Activated CD4-positive, alpha-beta memory T cell treated with anti-CD3 and anti-CD28 coated beads, Interleukin-2, amount 10 ng/mL, durations not matched to agents 7 days and 5 days (primary cell): ENCODE measurements at regions not wholly inside any gene's neighbourhood (a gene's known extent, or its start where the extent isn't known, plus 50 kb on each side); places are given as distances from the start of the nearest gene placed in this dataset.

ENCODE experiments used
- CTCF ChIA-PET: fragments of 350-600 bp; sonication (Branson Sonifier 250); formaldehyde crosslinking; loops from one replicate; lab custom pipeline; 2021; ENCODE audit warnings: antibody characterized with exemption, inconsistent platforms; lab: Charles Lee
- POLR2A ChIA-PET: fragments of 350-600 bp; sonication (Branson Sonifier 250); formaldehyde crosslinking; loops from one replicate; lab custom pipeline; 2021; ENCODE audit warnings: antibody characterized with exemption; lab: Charles Lee
- DNase-seq: peaks from one replicate; pipeline ENCODE4 v3.0.0-alpha.2; 2020
- H3K27ac Mint-ChIP-seq: one replicate; pipeline ENCODE4 v1.8.0; 2021; ENCODE audit warnings: mild to moderate bottlenecking, mixed read lengths
- H3K27me3 Mint-ChIP-seq: one replicate; pipeline ENCODE4 v1.8.0; 2021; ENCODE audit warnings: mixed read lengths
- H3K36me3 Mint-ChIP-seq: one replicate; pipeline ENCODE4 v1.8.0; 2021; ENCODE audit warnings: low read depth, mixed read lengths
- H3K4me1 Mint-ChIP-seq: one replicate; pipeline ENCODE4 v1.8.0; 2021; ENCODE audit warnings: mixed read lengths
- H3K4me3 Mint-ChIP-seq: one replicate; pipeline ENCODE4 v1.8.0; 2021; ENCODE audit warnings: mild to moderate bottlenecking, mixed read lengths
- H3K9me3 Mint-ChIP-seq: one replicate; pipeline ENCODE4 v1.8.0; 2021; ENCODE audit warnings: mixed read lengths

- Mint-ChIP-seq H3K27me3 (no peaks in the 10 kb centered on the region), H3K36me3 (no peaks in the 10 kb centered on the region), H3K4me1 (no peaks in the 10 kb centered on the region), H3K27ac (no peak overlapping the region), H3K9me3 (peaks cover 23% of the 10 kb centered on the region), H3K4me3 (no peak overlapping the region)
- CTCF ChIA-PET, result no interaction called here
- no peak for DNase-seq
- POLR2A ChIA-PET, result no interaction called here
These were observed 890.9 kb upstream of the CDH8 start for GRCh38 chr16:62927122-62927521.

GRCh38 chr16:62926121-62926801 lies 890.0 kb upstream of the CDH8 start:
- H3K4me1 Mint-ChIP-seq, result no peaks in the 10 kb centered on the region
- CTCF ChIA-PET, result no interaction called here

GRCh38 chr16:62921904-62922303 lies 885.7 kb upstream of the CDH8 start:
- DNase-seq, result no peak
- ChIA-PET CTCF (no interaction called here), POLR2A (no interaction called here)
- no peaks in the 10 kb centered on the region for H3K27me3 Mint-ChIP-seq
- no peaks in the 10 kb centered on the region for H3K36me3 Mint-ChIP-seq
- H3K4me3 Mint-ChIP-seq, result no peak overlapping the region
- H3K4me1 Mint-ChIP-seq, result no peaks in the 10 kb centered on the region
- peaks cover 13% of the 10 kb centered on the region for H3K9me3 Mint-ChIP-seq
- H3K27ac Mint-ChIP-seq, result no peak overlapping the region

More at GRCh38 chr16:62926121-62926801, 890.0 kb upstream of the CDH8 start:
- DNase-seq, result no peak
- POLR2A ChIA-PET, result no interaction called here
- Mint-ChIP-seq H3K27ac (no peak overlapping the region), H3K4me3 (no peak overlapping the region), H3K36me3 (no peaks in the 10 kb centered on the region), H3K9me3 (peaks cover 23% of the 10 kb centered on the region), H3K27me3 (no peaks in the 10 kb centered on the region)

GRCh38 chr16:62913924-62914323 lies 877.7 kb upstream of the CDH8 start:
- Mint-ChIP-seq H3K9me3 (peaks cover 4% of the 10 kb centered on the region), H3K27me3 (no peaks in the 10 kb centered on the region), H3K4me3 (no peak overlapping the region), H3K36me3 (no peaks in the 10 kb centered on the region), H3K4me1 (no peaks in the 10 kb centered on the region), H3K27ac (no peak overlapping the region)
- ChIA-PET POLR2A (no interaction called here), CTCF (no interaction called here)
- DNase-seq, result no peak

- peaks cover 4% of the 10 kb centered on the region for H3K9me3 Mint-ChIP-seq
- no peaks in the 10 kb centered on the region for H3K36me3 Mint-ChIP-seq
- no peak for DNase-seq
- H3K27me3 Mint-ChIP-seq, result no peaks in the 10 kb centered on the region
- no peak overlapping the region for H3K27ac Mint-ChIP-seq
- no peaks in the 10 kb centered on the region for H3K4me1 Mint-ChIP-seq
- no peak overlapping the region for H3K4me3 Mint-ChIP-seq
- CTCF ChIA-PET, result no interaction called here
- POLR2A ChIA-PET, result no interaction called here
These were observed 877.1 kb upstream of the CDH8 start for GRCh38 chr16:62913333-62913732.

- no peak overlapping the region for H3K27ac Mint-ChIP-seq
- H3K9me3 Mint-ChIP-seq, result peaks cover 11% of the 10 kb centered on the region
- no peaks in the 10 kb centered on the region for H3K36me3 Mint-ChIP-seq
- ChIA-PET CTCF (no interaction called here), POLR2A (no interaction called here)
- no peak overlapping the region for H3K4me3 Mint-ChIP-seq
- no peak for DNase-seq
- H3K4me1 Mint-ChIP-seq, result no peaks in the 10 kb centered on the region
- H3K27me3 Mint-ChIP-seq, result no peaks in the 10 kb centered on the region
These were observed 873.4 kb upstream of the CDH8 start for GRCh38 chr16:62909597-62909996.

GRCh38 chr16:62907562-62907961 lies 871.3 kb upstream of the CDH8 start:
- no peak overlapping the region for H3K27ac Mint-ChIP-seq
- CTCF ChIA-PET, result no interaction called here
- no peak overlapping the region for H3K4me3 Mint-ChIP-seq
- POLR2A ChIA-PET, result no interaction called here
- no peaks in the 10 kb centered on the region for H3K27me3 Mint-ChIP-seq
- H3K4me1 Mint-ChIP-seq, result no peaks in the 10 kb centered on the region
- H3K36me3 Mint-ChIP-seq, result no peaks in the 10 kb centered on the region
- H3K9me3 Mint-ChIP-seq, result peaks cover 15% of the 10 kb centered on the region
- no peak for DNase-seq

GRCh38 chr16:62903961-62904502 lies 867.8 kb upstream of the CDH8 start:
- Mint-ChIP-seq H3K4me3 (no peak overlapping the region), H3K4me1 (no peaks in the 10 kb centered on the region), H3K27ac (no peak overlapping the region), H3K36me3 (no peaks in the 10 kb centered on the region), H3K9me3 (peaks cover 11% of the 10 kb centered on the region), H3K27me3 (no peaks in the 10 kb centered on the region)
- POLR2A ChIA-PET, result no interaction called here
- CTCF ChIA-PET, result no interaction called here
- no peak for DNase-seq

GRCh38 chr16:62899737-62900136 lies 863.5 kb upstream of the CDH8 start:
- Mint-ChIP-seq H3K4me3 (no peak overlapping the region), H3K4me1 (no peaks in the 10 kb centered on the region), H3K36me3 (no peaks in the 10 kb centered on the region), H3K27me3 (no peaks in the 10 kb centered on the region), H3K27ac (no peak overlapping the region), H3K9me3 (peaks cover 12% of the 10 kb centered on the region)
- POLR2A ChIA-PET, result no interaction called here
- DNase-seq, result no peak
- CTCF ChIA-PET, result no interaction called here

- Mint-ChIP-seq H3K4me1 (no peaks in the 10 kb centered on the region), H3K36me3 (no peaks in the 10 kb centered on the region), H3K9me3 (peaks cover 13% of the 10 kb centered on the region), H3K27me3 (no peaks in the 10 kb centered on the region), H3K4me3 (no peak overlapping the region), H3K27ac (no peak overlapping the region)
- ChIA-PET POLR2A (no interaction called here), CTCF (no interaction called here)
- DNase-seq, result no peak
These were observed 852.9 kb upstream of the CDH8 start for GRCh38 chr16:62889097-62889496.

- H3K27me3 Mint-ChIP-seq, result no peaks in the 10 kb centered on the region
- DNase-seq, result no peak
- H3K4me1 Mint-ChIP-seq, result no peaks in the 10 kb centered on the region
- H3K9me3 Mint-ChIP-seq, result peaks cover 9% of the 10 kb centered on the region
- ChIA-PET CTCF (no interaction called here), POLR2A (no interaction called here)
- no peak overlapping the region for H3K27ac Mint-ChIP-seq
- no peaks in the 10 kb centered on the region for H3K36me3 Mint-ChIP-seq
- no peak overlapping the region for H3K4me3 Mint-ChIP-seq
These were observed 847.3 kb upstream of the CDH8 start for GRCh38 chr16:62883509-62883908.

GRCh38 chr16:62882552-62883221 lies 846.4 kb upstream of the CDH8 start:
- Mint-ChIP-seq H3K4me1 (no peaks in the 10 kb centered on the region), H3K27me3 (no peaks in the 10 kb centered on the region), H3K9me3 (peaks cover 8% of the 10 kb centered on the region), H3K36me3 (no peaks in the 10 kb centered on the region), H3K27ac (no peak overlapping the region), H3K4me3 (no peak overlapping the region)
- CTCF ChIA-PET, result no interaction called here
- POLR2A ChIA-PET, result no interaction called here
- DNase-seq, result no peak

- Mint-ChIP-seq H3K4me3 (no peak overlapping the region), H3K27me3 (no peaks in the 10 kb centered on the region), H3K4me1 (no peaks in the 10 kb centered on the region), H3K9me3 (peaks cover 11% of the 10 kb centered on the region), H3K36me3 (no peaks in the 10 kb centered on the region), H3K27ac (no peak overlapping the region)
- POLR2A ChIA-PET, result no interaction called here
- CTCF ChIA-PET, result no interaction called here
- no peak for DNase-seq
These were observed 839.9 kb upstream of the CDH8 start for GRCh38 chr16:62876133-62876532.

GRCh38 chr16:62872339-62872738 lies 836.1 kb upstream of the CDH8 start:
- CTCF ChIA-PET, result no interaction called here

More at GRCh38 chr16:62872339-62872738, 836.1 kb upstream of the CDH8 start:
- Mint-ChIP-seq H3K4me1 (no peaks in the 10 kb centered on the region), H3K36me3 (no peaks in the 10 kb centered on the region), H3K4me3 (no peak overlapping the region), H3K27ac (no peak overlapping the region), H3K9me3 (peaks cover 12% of the 10 kb centered on the region), H3K27me3 (no peaks in the 10 kb centered on the region)
- DNase-seq, result no peak
- POLR2A ChIA-PET, result no interaction called here
